Aorta (tissue), 5 donors: ENCODE measurements at regions not wholly inside any gene's neighbourhood (a gene's known extent, or its start where the extent isn't known, plus 50 kb on each side); places are given as distances from the start of the nearest gene placed in this dataset.

Experiments used
- ATAC-seq: fragments of 200-7000 bp; cut with Tn5 transposase; one replicate; pipeline ENCODE4 v1.9.1; 2022; ENCODE audit warnings: moderate library complexity; ENCODE audit not compliant: low FRiP score
- DNase-seq, 2 donors: peaks; one replicate each; pipeline ENCODE4 v3.0.0-alpha.2; 2020
- H3K27ac ChIP-seq, 2 donors: one replicate each; pipeline ENCODE4 v1.5.1; 2013; ENCODE audit warnings: low read length in 2 of 2, mild to moderate bottlenecking in 2 of 2, moderate library complexity in 2 of 2, control low read depth in 1 of 2, inconsistent platforms in 1 of 2, low read depth in 1 of 2
- H3K27me3 ChIP-seq, 2 donors: one replicate each; pipeline ENCODE4 v1.6.1; 2013; ENCODE audit warnings: control low read depth in 1 of 2, low read length in 1 of 2, mild to moderate bottlenecking in 1 of 2, moderate library complexity in 1 of 2; ENCODE audit not compliant: insufficient read depth in 2 of 2, control insufficient read depth in 1 of 2
- H3K36me3 ChIP-seq, 2 donors: one replicate each; pipeline ENCODE4 v1.6.1; 2013; ENCODE audit warnings: control low read depth in 1 of 2, low read length in 1 of 2, mild to moderate bottlenecking in 1 of 2; ENCODE audit not compliant: insufficient read depth in 2 of 2, control insufficient read depth in 1 of 2
- H3K4me1 ChIP-seq, 2 donors: one replicate each; pipeline ENCODE4 v1.6.1; 2013; ENCODE audit warnings: low read length in 2 of 2, control low read depth in 1 of 2, mild to moderate bottlenecking in 1 of 2, moderate library complexity in 1 of 2; ENCODE audit not compliant: insufficient read depth in 2 of 2, control insufficient read depth in 1 of 2
- H3K4me3 ChIP-seq, 2 donors: one replicate each; pipeline ENCODE4 v1.5.1; 2013; ENCODE audit warnings: low read length in 2 of 2, control low read depth in 1 of 2, mild to moderate bottlenecking in 1 of 2
- H3K9me3 ChIP-seq: one replicate; pipeline ENCODE4 v1.6.1; 2013; ENCODE audit warnings: mild to moderate bottlenecking, low read length; ENCODE audit not compliant: control insufficient read depth
- WGBS, 2 donors: extraction: QIAGEN DNeasy Blood & Tissue Kit; methylation state at CpG; one replicate each; pipeline ENCODE4 v1.1.7; 2013; 5-methylcytosine and 5-hydroxymethylcytosine counted together
- intact Hi-C, 2 donors: fragments of 100-400 bp; cut with DNase I; formaldehyde crosslinking; loops; one replicate each; pipeline versions ENCODE4 v1.14.2 to v1.15.0; 2022
- donor health status: healthy with polysubstance abuse.
- donor health status: Bipolar disorder and iron deficiency.
- donor health status: DM: no; HTN: no; CAD: no.
- donor health status: DM: no; HTN: no; CAD: no.
- donor health status: DM: yes; HTN: yes; CAD: no.

- Histone ChIP-seq H3K27ac (no peak overlapping the region), H3K4me1 (no peaks in the 10 kb centered on the region), H3K4me3 (no peak overlapping the region), H3K9me3 (no peaks in the 10 kb centered on the region), H3K27me3 (no peaks in the 10 kb centered on the region), H3K36me3 (no peaks in the 10 kb centered on the region)
- ATAC-seq, result no peak
- DNase-seq, result no peak
- 41 to 48% methylated on average over 13 of the region's 13 CpGs for WGBS, 2 donors
- intact Hi-C loops, result no loop called here
Measured at GRCh38 chr19:28396287-28396831, 816.6 kb downstream of the UQCRFS1 start.

GRCh38 chr19:28394725-28395124, 818.2 kb downstream of the UQCRFS1 start:
- Histone ChIP-seq H3K27me3 (no peaks in the 10 kb centered on the region), H3K36me3 (no peaks in the 10 kb centered on the region), H3K4me3 (no peak overlapping the region), H3K9me3 (no peaks in the 10 kb centered on the region), H3K4me1 (no peaks in the 10 kb centered on the region), H3K27ac (no peak overlapping the region)
- 9 to 24% methylated on average over 4 of the region's 4 CpGs for WGBS, 2 donors
- ATAC-seq (no peak), DNase-seq (no peak)
- intact Hi-C loops, result no loop called here

- no peaks in the 10 kb centered on the region for H3K9me3 ChIP-seq
- H3K36me3 ChIP-seq, result no peaks in the 10 kb centered on the region
- DNase-seq (no peak), ATAC-seq (no peak)
- WGBS, 2 donors, result 2 to 16% methylated on average over 10 of the region's 10 CpGs
- no peak overlapping the region for H3K4me3 ChIP-seq
- no peak overlapping the region for H3K27ac ChIP-seq
- no peaks in the 10 kb centered on the region for H3K27me3 ChIP-seq
- intact Hi-C loops, result no loop called here
- H3K4me1 ChIP-seq, result no peaks in the 10 kb centered on the region
Measured at GRCh38 chr19:28393574-28394336, 819.2 kb downstream of the UQCRFS1 start.

GRCh38 chr19:28388988-28389387, 824.0 kb downstream of the UQCRFS1 start:
- ATAC-seq (no peak), DNase-seq (no peak)
- Histone ChIP-seq H3K4me3 (no peak overlapping the region), H3K9me3 (no peaks in the 10 kb centered on the region), H3K36me3 (no peaks in the 10 kb centered on the region), H3K27ac (no peak overlapping the region), H3K4me1 (no peaks in the 10 kb centered on the region), H3K27me3 (no peaks in the 10 kb centered on the region)
- 50 to 53% methylated on average over 3 of the region's 3 CpGs for WGBS, 2 donors
- intact Hi-C loops, result no loop called here

GRCh38 chr19:28387507-28387906, 825.4 kb downstream of the UQCRFS1 start:
- intact Hi-C loops, result no loop called here
- 63 to 68% methylated on average over 4 of the region's 4 CpGs for WGBS, 2 donors

GRCh38 chr19:28386470-28386869, 826.5 kb downstream of the UQCRFS1 start:
- no peaks in the 10 kb centered on the region for H3K9me3 ChIP-seq
- ATAC-seq (no peak), DNase-seq (no peak)
- H3K4me3 ChIP-seq, result no peak overlapping the region
- WGBS, 2 donors, result 85 to 89% methylated on average over 6 of the region's 6 CpGs
- no peak overlapping the region for H3K27ac ChIP-seq
- H3K27me3 ChIP-seq, result no peaks in the 10 kb centered on the region
- no peaks in the 10 kb centered on the region for H3K36me3 ChIP-seq
- H3K4me1 ChIP-seq, result no peaks in the 10 kb centered on the region
- intact Hi-C loops, result no loop called here

More at GRCh38 chr19:28387507-28387906, 825.4 kb downstream of the UQCRFS1 start:
- Histone ChIP-seq H3K9me3 (no peaks in the 10 kb centered on the region), H3K4me1 (no peaks in the 10 kb centered on the region), H3K36me3 (no peaks in the 10 kb centered on the region), H3K4me3 (no peak overlapping the region), H3K27me3 (no peaks in the 10 kb centered on the region), H3K27ac (no peak overlapping the region)
- ATAC-seq (no peak), DNase-seq (no peak)

- WGBS, 2 donors, result 35 to 37% methylated on average over 3 of the region's 3 CpGs
- no peaks in the 10 kb centered on the region for H3K36me3 ChIP-seq
- no peaks in the 10 kb centered on the region for H3K4me1 ChIP-seq
- no peak overlapping the region for H3K27ac ChIP-seq
- ATAC-seq (no peak), DNase-seq (no peak)
- no peaks in the 10 kb centered on the region for H3K27me3 ChIP-seq
- H3K9me3 ChIP-seq, result no peaks in the 10 kb centered on the region
- no peak overlapping the region for H3K4me3 ChIP-seq
- intact Hi-C loops, result no loop called here
Measured at GRCh38 chr19:28386066-28386465, 826.9 kb downstream of the UQCRFS1 start.

- intact Hi-C loops, result no loop called here
- Histone ChIP-seq H3K36me3 (no peaks in the 10 kb centered on the region), H3K4me3 (no peak overlapping the region), H3K27me3 (no peaks in the 10 kb centered on the region), H3K4me1 (no peaks in the 10 kb centered on the region), H3K27ac (no peak overlapping the region), H3K9me3 (no peaks in the 10 kb centered on the region)
- DNase-seq (no peak), ATAC-seq (no peak)
- whole genome bisulfite sequencing, 2 donors, result 30 to 32% methylated on average over 9 of the region's 9 CpGs
Measured at GRCh38 chr19:28377077-28377476, 835.9 kb downstream of the UQCRFS1 start.

- 72 to 80% methylated on average over 6 of the region's 6 CpGs for WGBS, 2 donors
- Histone ChIP-seq H3K9me3 (no peaks in the 10 kb centered on the region), H3K4me3 (no peak overlapping the region)
Measured at GRCh38 chr19:28374971-28375370, 838.0 kb downstream of the UQCRFS1 start.

More at GRCh38 chr19:28374971-28375370, 838.0 kb downstream of the UQCRFS1 start:
- no peak overlapping the region for H3K27ac ChIP-seq
- no peaks in the 10 kb centered on the region for H3K36me3 ChIP-seq
- intact Hi-C loops, result no loop called here
- ATAC-seq (no peak), DNase-seq (no peak)
- no peaks in the 10 kb centered on the region for H3K27me3 ChIP-seq
- H3K4me1 ChIP-seq, result no peaks in the 10 kb centered on the region
